Right hindlimb (tissue), 1 donor: ENCODE measurements at regions not wholly inside any gene's neighbourhood (a gene's known extent, or its start where the extent isn't known, plus 50 kb on each side); places are given as distances from the start of the nearest gene placed in this dataset.
A peak's percentile ranks its signal among the peaks of the same experiment; 100 is the strongest.

Experiments
- DNase-seq: peaks from one replicate; pipeline ENCODE4 v3.0.0-alpha.2; 2018

GRCh38 chr3:8205881-8206280, 295.7 kb upstream of the LMCD1 start:
- no peak for DNase-seq

- DNase-seq: no peak
These were observed 294.5 kb upstream of the LMCD1 start for GRCh38 chr3:8206971-8207617.

GRCh38 chr3:8210882-8211341, 290.7 kb upstream of the LMCD1 start:
- DNase-seq: no peak

- no peak for DNase-seq
These were observed 288.8 kb upstream of the LMCD1 start for GRCh38 chr3:8212794-8213193.

- DNase-seq: no peak
These were observed 288.3 kb upstream of the LMCD1 start for GRCh38 chr3:8213286-8213685.

- no peak for DNase-seq
These were observed 285.8 kb upstream of the LMCD1 start for GRCh38 chr3:8215821-8216220.

- no peak for DNase-seq
These were observed 283.2 kb upstream of the LMCD1 start for GRCh38 chr3:8218353-8218940.

- DNase-seq: no peak
These were observed 281.3 kb upstream of the LMCD1 start for GRCh38 chr3:8220291-8220690.

- no peak for DNase-seq
These were observed 277.9 kb upstream of the LMCD1 start for GRCh38 chr3:8223766-8224165.

- DNase-seq: no peak
These were observed 276.7 kb upstream of the LMCD1 start for GRCh38 chr3:8224941-8225340.

- DNase-seq: no peak
These were observed 267.7 kb upstream of the LMCD1 start for GRCh38 chr3:8233938-8234337.

GRCh38 chr3:8236264-8236663, 265.4 kb upstream of the LMCD1 start:
- no peak for DNase-seq

GRCh38 chr3:8237893-8238292, 263.7 kb upstream of the LMCD1 start:
- DNase-seq: no peak

GRCh38 chr3:8238432-8238831, 263.2 kb upstream of the LMCD1 start:
- no peak for DNase-seq

- no peak for DNase-seq
These were observed 262.5 kb upstream of the LMCD1 start for GRCh38 chr3:8239095-8239494.

- DNase-seq: no peak
These were observed 261.6 kb upstream of the LMCD1 start for GRCh38 chr3:8239718-8240695.

GRCh38 chr3:8246070-8246469, 255.6 kb upstream of the LMCD1 start:
- DNase-seq: no peak

- no peak for DNase-seq
These were observed 248.4 kb upstream of the LMCD1 start for GRCh38 chr3:8253201-8253600.

- no peak for DNase-seq
These were observed 247.1 kb upstream of the LMCD1 start for GRCh38 chr3:8254489-8254888.

GRCh38 chr3:8255725-8256124, 245.9 kb upstream of the LMCD1 start:
- DNase-seq: no peak

- DNase-seq: peak; percentile 30
These were observed 245.1 kb upstream of the LMCD1 start for GRCh38 chr3:8256441-8257071.

- no peak for DNase-seq
These were observed 240.6 kb upstream of the LMCD1 start for GRCh38 chr3:8261018-8261417.

GRCh38 chr3:8266730-8267131, 234.9 kb upstream of the LMCD1 start:
- no peak for DNase-seq
